ENCODE measurements at regions not wholly inside any gene's neighbourhood (a gene's known extent, or its start where the extent isn't known, plus 50 kb on each side); places are given as distances from the start of the nearest gene placed in this dataset.
A peak's percentile ranks its signal among the peaks of the same experiment; 100 is the strongest.

DNA sequence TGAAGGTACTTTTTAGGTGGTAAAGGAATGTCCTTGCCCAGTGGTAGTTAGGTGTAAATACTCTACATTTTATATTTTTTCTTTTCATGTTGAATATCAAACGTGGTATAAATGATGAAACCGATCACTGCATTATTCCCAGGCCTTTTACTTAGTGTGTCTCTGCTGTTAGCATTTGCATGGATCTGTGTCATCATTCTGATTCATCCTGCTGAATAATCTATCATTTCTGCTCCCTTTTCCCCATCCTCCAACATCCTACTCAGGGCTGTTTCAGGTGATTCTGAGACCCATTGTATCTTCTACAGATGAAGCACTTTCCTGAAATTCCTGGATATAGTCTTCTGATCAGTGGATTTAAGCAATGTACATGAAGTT is 61.0 kb upstream of the PTHLH start:
- no peaks in the 10 kb centered on the region for H3K9me3 ChIP-seq (ENCODE audit: low read depth, low read length)
- H3K4me2 ChIP-seq (ENCODE audit: insufficient read depth, low read length), result peak overlapping the region; percentile 8
- no peaks in the 10 kb centered on the region for H3K79me2 ChIP-seq (ENCODE audit: insufficient read depth, low read length)
- H3K4me1 ChIP-seq (ENCODE audit: insufficient read depth, low read length), result peaks cover 11% of the 10 kb centered on the region
- H3K27ac ChIP-seq (ENCODE audit: low read depth, low read length), result peak overlapping the region; percentile 89
- H4K20me1 ChIP-seq (ENCODE audit: insufficient read depth, low read length), result no peaks in the 10 kb centered on the region
- H3K36me3 ChIP-seq (ENCODE audit: insufficient read depth, low read length), result no peaks in the 10 kb centered on the region
- no peak for DNase-seq (ENCODE audit: insufficient read length, low spot score, missing footprints)
- H3K27me3 ChIP-seq (ENCODE audit: insufficient read depth, low read length), result no peaks in the 10 kb centered on the region
- TF ChIP-seq, protein P1, sequence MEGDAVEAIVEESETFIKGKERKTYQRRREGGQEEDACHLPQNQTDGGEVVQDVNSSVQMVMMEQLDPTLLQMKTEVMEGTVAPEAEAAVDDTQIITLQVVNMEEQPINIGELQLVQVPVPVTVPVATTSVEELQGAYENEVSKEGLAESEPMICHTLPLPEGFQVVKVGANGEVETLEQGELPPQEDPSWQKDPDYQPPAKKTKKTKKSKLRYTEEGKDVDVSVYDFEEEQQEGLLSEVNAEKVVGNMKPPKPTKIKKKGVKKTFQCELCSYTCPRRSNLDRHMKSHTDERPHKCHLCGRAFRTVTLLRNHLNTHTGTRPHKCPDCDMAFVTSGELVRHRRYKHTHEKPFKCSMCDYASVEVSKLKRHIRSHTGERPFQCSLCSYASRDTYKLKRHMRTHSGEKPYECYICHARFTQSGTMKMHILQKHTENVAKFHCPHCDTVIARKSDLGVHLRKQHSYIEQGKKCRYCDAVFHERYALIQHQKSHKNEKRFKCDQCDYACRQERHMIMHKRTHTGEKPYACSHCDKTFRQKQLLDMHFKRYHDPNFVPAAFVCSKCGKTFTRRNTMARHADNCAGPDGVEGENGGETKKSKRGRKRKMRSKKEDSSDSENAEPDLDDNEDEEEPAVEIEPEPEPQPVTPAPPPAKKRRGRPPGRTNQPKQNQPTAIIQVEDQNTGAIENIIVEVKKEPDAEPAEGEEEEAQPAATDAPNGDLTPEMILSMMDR (IDR thresholded peaks at IDR 0.05; ENCODE audit: extremely low read depth, low read depth, low read length), result no peak
- peak overlapping the region; percentile 36 for H2AFZ ChIP-seq (ENCODE audit: low read length)
- no peak overlapping the region for H3K4me3 ChIP-seq (ENCODE audit: insufficient read depth, low read length)

DNA sequence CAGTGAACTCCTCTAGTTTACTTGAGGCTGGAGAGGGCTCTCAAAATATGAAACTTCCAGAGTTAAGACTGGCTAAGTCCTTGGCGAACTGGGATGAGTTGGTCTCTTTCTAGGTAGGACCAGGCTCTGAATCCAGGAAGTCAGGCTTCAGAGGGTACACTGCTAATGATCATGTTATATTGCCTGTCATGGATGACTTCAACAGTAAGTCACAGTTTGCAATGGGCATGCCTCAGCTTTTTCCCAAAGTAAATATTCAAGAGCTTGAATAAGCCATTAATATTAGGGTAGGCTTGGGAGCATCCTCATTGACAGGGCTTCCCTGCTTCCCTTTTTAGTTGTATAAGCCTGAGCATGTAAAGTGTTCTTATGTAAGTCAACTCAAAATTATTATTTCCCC is 61.7 kb upstream of the PTHLH start:
- no peaks in the 10 kb centered on the region for H3K9me3 ChIP-seq (ENCODE audit: low read depth, low read length)
- no peaks in the 10 kb centered on the region for H3K36me3 ChIP-seq (ENCODE audit: insufficient read depth, low read length)
- no peak overlapping the region for H2AFZ ChIP-seq (ENCODE audit: low read length)
- no peaks in the 10 kb centered on the region for H3K27me3 ChIP-seq (ENCODE audit: insufficient read depth, low read length)
- H3K4me3 ChIP-seq (ENCODE audit: insufficient read depth, low read length), result no peak overlapping the region
- H4K20me1 ChIP-seq (ENCODE audit: insufficient read depth, low read length), result no peaks in the 10 kb centered on the region
- TF ChIP-seq, protein P1 (IDR thresholded peaks at IDR 0.05; ENCODE audit: extremely low read depth, low read depth, low read length), result no peak
- no peak overlapping the region for H3K27ac ChIP-seq (ENCODE audit: low read depth, low read length)
- no peak for DNase-seq (ENCODE audit: insufficient read length, low spot score, missing footprints)
- H3K79me2 ChIP-seq (ENCODE audit: insufficient read depth, low read length), result no peaks in the 10 kb centered on the region
- H3K4me1 ChIP-seq (ENCODE audit: insufficient read depth, low read length), result peaks cover 11% of the 10 kb centered on the region
- H3K4me2 ChIP-seq (ENCODE audit: insufficient read depth, low read length), result no peak overlapping the region

DNA sequence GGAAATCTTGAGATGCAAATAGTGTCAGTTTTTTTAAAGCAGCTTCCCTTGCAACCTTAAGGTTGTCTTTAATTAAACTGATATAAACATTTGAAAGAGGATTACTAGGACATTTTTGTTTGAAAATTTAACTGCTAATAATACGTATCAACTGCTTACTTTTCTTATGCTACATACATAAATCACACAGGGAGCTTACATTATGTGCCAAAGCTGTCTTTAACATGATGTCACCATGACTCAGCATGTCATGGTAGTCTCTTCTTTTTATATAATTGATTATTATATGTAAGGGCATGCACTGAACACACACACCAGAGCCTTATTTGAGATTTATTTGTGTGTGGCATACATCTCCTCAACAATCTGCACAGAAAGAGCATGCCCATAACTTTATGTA is 63.0 kb upstream of the PTHLH start:
- no peaks in the 10 kb centered on the region for H4K20me1 ChIP-seq (ENCODE audit: insufficient read depth, low read length)
- H3K79me2 ChIP-seq (ENCODE audit: insufficient read depth, low read length), result no peaks in the 10 kb centered on the region
- no peak overlapping the region for H3K27ac ChIP-seq (ENCODE audit: low read depth, low read length)
- H3K27me3 ChIP-seq (ENCODE audit: insufficient read depth, low read length), result no peaks in the 10 kb centered on the region
- H3K4me2 ChIP-seq (ENCODE audit: insufficient read depth, low read length), result no peak overlapping the region
- no peaks in the 10 kb centered on the region for H3K36me3 ChIP-seq (ENCODE audit: insufficient read depth, low read length)
- peaks cover 11% of the 10 kb centered on the region for H3K4me1 ChIP-seq (ENCODE audit: insufficient read depth, low read length)
- H2AFZ ChIP-seq (ENCODE audit: low read length), result no peak overlapping the region
- no peak overlapping the region for H3K4me3 ChIP-seq (ENCODE audit: insufficient read depth, low read length)
- TF ChIP-seq, protein P1 (IDR thresholded peaks at IDR 0.05; ENCODE audit: extremely low read depth, low read depth, low read length), result no peak
- peak; percentile 78 for DNase-seq (ENCODE audit: insufficient read length, low spot score, missing footprints)
- H3K9me3 ChIP-seq (ENCODE audit: low read depth, low read length), result no peaks in the 10 kb centered on the region

DNA sequence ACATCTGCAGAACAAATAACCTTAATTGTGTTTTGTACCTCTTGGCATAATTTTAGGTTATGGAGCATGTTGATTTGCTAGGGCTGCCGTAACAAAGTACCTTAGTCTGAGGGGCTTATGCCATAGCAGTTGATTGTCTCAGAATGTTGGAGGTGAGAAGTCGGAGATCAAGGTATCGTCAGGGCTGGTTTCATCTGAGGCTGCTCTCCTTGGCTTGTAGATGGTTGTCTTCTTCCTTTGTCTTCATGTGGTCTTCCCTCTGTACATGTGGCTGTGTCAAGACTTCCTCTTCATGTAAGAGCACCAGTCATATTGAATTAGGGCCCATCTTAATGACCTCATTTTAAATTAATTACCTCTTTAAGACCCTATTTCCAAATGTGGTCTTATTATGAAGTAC is 64.4 kb upstream of the PTHLH start:
- no peak for DNase-seq (ENCODE audit: insufficient read length, low spot score, missing footprints)
- Histone ChIP-seq H3K27me3 (ENCODE audit: insufficient read depth, low read length) (no peaks in the 10 kb centered on the region), H3K9me3 (ENCODE audit: low read depth, low read length) (no peaks in the 10 kb centered on the region), H3K4me3 (ENCODE audit: insufficient read depth, low read length) (no peak overlapping the region), H3K4me1 (ENCODE audit: insufficient read depth, low read length) (peaks cover 11% of the 10 kb centered on the region), H3K4me2 (ENCODE audit: insufficient read depth, low read length) (no peak overlapping the region), H2AFZ (ENCODE audit: low read length) (no peak overlapping the region), H3K36me3 (ENCODE audit: insufficient read depth, low read length) (no peaks in the 10 kb centered on the region), H4K20me1 (ENCODE audit: insufficient read depth, low read length) (no peaks in the 10 kb centered on the region), H3K27ac (ENCODE audit: low read depth, low read length) (no peak overlapping the region), H3K79me2 (ENCODE audit: insufficient read depth, low read length) (no peaks in the 10 kb centered on the region)
- TF ChIP-seq, protein P1 (IDR thresholded peaks at IDR 0.05; ENCODE audit: extremely low read depth, low read depth, low read length), result no peak
